Progenitor cell of endocrine pancreas (in vitro differentiated cells): ENCODE measurements at regions not wholly inside any gene's neighbourhood (a gene's known extent, or its start where the extent isn't known, plus 50 kb on each side); places are given as distances from the start of the nearest gene placed in this dataset.

Experiments used
- DNase-seq: peaks from one replicate; pipeline ENCODE4 v3.0.0; 2021; ENCODE audit warnings: low spot score; ENCODE audit not compliant: unreplicated experiment
- H3K27ac Mint-ChIP-seq: 2 replicates; pipeline ENCODE4 v1.8.0; 2021; ENCODE audit warnings: mild to moderate bottlenecking, moderate library complexity, mixed read lengths
- H3K27me3 Mint-ChIP-seq: 2 replicates; pipeline ENCODE4 v1.8.0; 2021; ENCODE audit warnings: mixed read lengths
- H3K36me3 Mint-ChIP-seq: 2 replicates; pipeline ENCODE4 v1.8.0; 2022; ENCODE audit warnings: mixed read lengths; ENCODE audit not compliant: insufficient read depth
- H3K4me1 Mint-ChIP-seq: 2 replicates; pipeline ENCODE4 v1.8.0; 2021; ENCODE audit warnings: low read depth, mixed read lengths
- H3K4me3 Mint-ChIP-seq: 2 replicates; pipeline ENCODE4 v1.8.0; 2021; ENCODE audit warnings: low read depth, mild to moderate bottlenecking, moderate library complexity, mixed read lengths
- H3K9me3 Mint-ChIP-seq: 2 replicates; pipeline ENCODE4 v1.8.0; 2021; ENCODE audit warnings: low read depth, mixed read lengths
- CTCF ChIP-seq: fragments of 200-600 bp; sonication (generic); IDR thresholded peaks from one replicate; pipeline ENCODE4 v1.5.0; 2021; ENCODE audit warnings: antibody characterized with exemption, mild to moderate bottlenecking; ENCODE audit not compliant: unreplicated experiment

- no peaks in the 10 kb centered on the region for H3K9me3 Mint-ChIP-seq
Measured at GRCh38 chr14:29425705-29426482, 501.8 kb downstream of the PRKD1 start.

GRCh38 chr14:29442696-29443095, 485.0 kb downstream of the PRKD1 start:
- DNase-seq = no peak
- Mint-ChIP-seq H3K27ac (no peak overlapping the region), H3K36me3 (no peaks in the 10 kb centered on the region), H3K9me3 (no peaks in the 10 kb centered on the region), H3K27me3 (peaks cover 11% of the 10 kb centered on the region), H3K4me1 (peaks cover 6% of the 10 kb centered on the region), H3K4me3 (no peak overlapping the region)
- TF ChIP-seq CTCF = no peak

More at GRCh38 chr14:29425705-29426482, 501.8 kb downstream of the PRKD1 start:
- Mint-ChIP-seq H3K27me3 (no peaks in the 10 kb centered on the region), H3K36me3 (no peaks in the 10 kb centered on the region), H3K4me3 (no peak overlapping the region), H3K4me1 (no peaks in the 10 kb centered on the region), H3K27ac (no peak overlapping the region)
- no peak for TF ChIP-seq CTCF
- no peak for DNase-seq

- no peak for DNase-seq
- Mint-ChIP-seq H3K27ac (no peak overlapping the region), H3K27me3 (peaks cover 11% of the 10 kb centered on the region), H3K4me1 (peaks cover 4% of the 10 kb centered on the region), H3K4me3 (no peak overlapping the region), H3K9me3 (no peaks in the 10 kb centered on the region), H3K36me3 (no peaks in the 10 kb centered on the region)
- no peak for TF ChIP-seq CTCF
Measured at GRCh38 chr14:29444216-29444615, 483.4 kb downstream of the PRKD1 start.

- no peak for DNase-seq
- Mint-ChIP-seq H3K4me3 (no peak overlapping the region), H3K9me3 (no peaks in the 10 kb centered on the region), H3K27ac (no peak overlapping the region), H3K27me3 (peaks cover 11% of the 10 kb centered on the region), H3K4me1 (no peaks in the 10 kb centered on the region), H3K36me3 (no peaks in the 10 kb centered on the region)
- no peak for TF ChIP-seq CTCF
Measured at GRCh38 chr14:29444805-29445204, 482.8 kb downstream of the PRKD1 start.

- Mint-ChIP-seq H3K4me1 (peaks cover 3% of the 10 kb centered on the region), H3K36me3 (no peaks in the 10 kb centered on the region)
Measured at GRCh38 chr14:29446971-29447370, 480.7 kb downstream of the PRKD1 start.

More at GRCh38 chr14:29446971-29447370, 480.7 kb downstream of the PRKD1 start:
- no peaks in the 10 kb centered on the region for H3K9me3 Mint-ChIP-seq
- peaks cover 11% of the 10 kb centered on the region for H3K27me3 Mint-ChIP-seq
- DNase-seq = no peak
- H3K27ac Mint-ChIP-seq = no peak overlapping the region
- H3K4me3 Mint-ChIP-seq = no peak overlapping the region
- no peak for TF ChIP-seq CTCF
